Muscle layer of colon (tissue), 2 donors: ENCODE measurements at regions not wholly inside any gene's neighbourhood (a gene's known extent, or its start where the extent isn't known, plus 50 kb on each side); places are given as distances from the start of the nearest gene placed in this dataset.

Experiments
- H3K27ac ChIP-seq: one replicate; pipeline ENCODE4 v1.7.0; 2013; ENCODE audit warnings: low read depth, mild to moderate bottlenecking, low read length, moderate library complexity
- H3K27me3 ChIP-seq, 2 donors: one replicate each; pipeline ENCODE4 v1.7.0; 2013; ENCODE audit warnings: low read length in 2 of 2, mild to moderate bottlenecking in 2 of 2; ENCODE audit not compliant: insufficient read depth in 2 of 2, control insufficient read depth in 1 of 2
- H3K36me3 ChIP-seq: one replicate; pipeline ENCODE4 v1.7.0; 2013; ENCODE audit warnings: mild to moderate bottlenecking, low read length; ENCODE audit not compliant: insufficient read depth
- H3K4me1 ChIP-seq: one replicate; pipeline ENCODE4 v1.7.0; 2013; ENCODE audit warnings: mild to moderate bottlenecking, low read length; ENCODE audit not compliant: insufficient read depth
- H3K4me3 ChIP-seq, 2 donors: one replicate each; pipeline ENCODE4 v1.7.0; 2013; ENCODE audit warnings: low read length in 2 of 2, low read depth in 1 of 2, mild to moderate bottlenecking in 1 of 2, moderate library complexity in 1 of 2
- H3K9ac ChIP-seq: one replicate; pipeline ENCODE4 v1.7.0; 2013; ENCODE audit warnings: low read length
- H3K9me3 ChIP-seq: one replicate; pipeline ENCODE4 v1.7.0; 2013; ENCODE audit warnings: mild to moderate bottlenecking, low read length
- donor health status: abdominal sarcoma.
- donor health status: Adenocarcinoma of cecum.

DNA sequence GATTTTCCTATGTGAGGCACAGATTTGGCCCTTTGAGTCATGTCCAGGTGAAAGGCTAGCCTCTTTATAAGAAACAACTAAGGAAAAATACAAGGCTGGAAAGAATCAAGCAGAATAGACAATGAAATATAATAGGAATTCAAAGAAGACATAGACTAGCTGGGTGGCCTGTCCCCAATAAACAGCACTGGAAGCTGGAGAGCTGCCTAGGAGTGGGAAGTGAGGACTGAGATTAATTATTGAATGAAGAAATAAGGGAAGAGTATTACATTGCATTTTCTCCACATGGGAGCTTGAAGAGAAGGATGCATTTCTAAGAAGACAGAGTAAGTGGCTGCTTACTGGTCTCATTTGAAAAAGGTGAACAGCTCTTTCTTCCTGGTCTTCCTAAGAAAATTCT lies 100.0 kb downstream of the CCDC34 start:
- no peaks in the 10 kb centered on the region for H3K4me1 ChIP-seq
- no peak overlapping the region for H3K9ac ChIP-seq
- H3K27ac ChIP-seq: no peak overlapping the region
- H3K9me3 ChIP-seq: no peaks in the 10 kb centered on the region
- H3K36me3 ChIP-seq: no peaks in the 10 kb centered on the region
- H3K4me3 ChIP-seq: no peak overlapping the region
- H3K27me3 ChIP-seq: no peaks in the 10 kb centered on the region

DNA sequence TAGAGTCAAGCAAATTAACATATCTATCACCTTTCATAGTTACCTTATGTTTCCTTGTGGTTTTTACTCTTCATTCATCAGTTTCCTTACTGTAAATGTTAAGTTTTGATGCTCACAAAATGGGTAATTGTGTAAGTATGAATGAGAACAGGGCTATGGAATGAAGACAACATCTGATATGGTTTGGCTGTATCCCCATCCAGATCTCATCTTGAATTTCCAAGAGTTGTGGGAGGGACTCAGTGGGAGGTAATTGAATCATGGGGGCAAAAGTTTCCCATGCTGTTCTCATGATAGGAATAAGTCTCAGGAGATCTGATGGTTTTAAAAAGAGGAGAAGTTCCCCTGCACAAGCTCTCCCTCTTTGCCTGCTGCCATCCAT lies 107.6 kb downstream of the CCDC34 start:
- H3K36me3 ChIP-seq: no peaks in the 10 kb centered on the region
- no peaks in the 10 kb centered on the region for H3K27me3 ChIP-seq
- H3K4me3 ChIP-seq: no peak overlapping the region
- no peaks in the 10 kb centered on the region for H3K9me3 ChIP-seq
- no peak overlapping the region for H3K9ac ChIP-seq
- no peaks in the 10 kb centered on the region for H3K4me1 ChIP-seq
- H3K27ac ChIP-seq: no peak overlapping the region

DNA sequence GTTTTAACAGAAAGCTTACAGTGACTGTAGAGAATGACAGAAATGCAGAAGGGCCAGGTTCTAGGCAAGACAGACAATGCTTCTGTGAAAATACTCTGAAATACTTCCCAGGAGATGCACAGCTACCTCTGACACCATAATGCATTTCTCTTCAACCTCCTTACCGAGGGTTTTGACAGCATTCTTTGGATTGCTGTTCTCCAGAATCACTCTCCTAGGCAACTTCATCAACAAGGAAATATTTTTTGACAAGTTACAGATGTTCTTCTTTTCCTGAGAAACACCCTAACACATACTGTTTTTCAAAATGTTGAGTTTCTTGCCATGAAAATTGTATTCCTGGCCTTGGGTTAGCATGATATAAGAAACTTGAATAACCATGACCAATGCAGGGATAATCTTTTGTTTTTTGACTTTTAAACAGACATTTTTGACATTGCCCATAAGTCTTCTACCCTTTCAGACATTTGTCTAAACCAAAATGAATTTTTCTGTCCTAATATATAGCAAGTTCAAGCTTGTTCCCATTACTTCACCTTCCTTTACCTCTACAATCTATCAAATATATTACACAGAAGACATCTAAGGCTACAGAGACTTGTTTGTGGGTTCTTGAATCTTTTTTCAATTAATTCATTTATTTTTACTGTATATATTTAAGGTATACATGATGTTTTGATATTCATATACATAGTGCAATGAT lies 108.1 kb downstream of the CCDC34 start:
- Histone ChIP-seq H3K36me3 (no peaks in the 10 kb centered on the region), H3K9me3 (no peaks in the 10 kb centered on the region), H3K4me3 (no peak overlapping the region), H3K27me3 (no peaks in the 10 kb centered on the region), H3K27ac (no peak overlapping the region), H3K9ac (no peak overlapping the region), H3K4me1 (no peaks in the 10 kb centered on the region)

DNA sequence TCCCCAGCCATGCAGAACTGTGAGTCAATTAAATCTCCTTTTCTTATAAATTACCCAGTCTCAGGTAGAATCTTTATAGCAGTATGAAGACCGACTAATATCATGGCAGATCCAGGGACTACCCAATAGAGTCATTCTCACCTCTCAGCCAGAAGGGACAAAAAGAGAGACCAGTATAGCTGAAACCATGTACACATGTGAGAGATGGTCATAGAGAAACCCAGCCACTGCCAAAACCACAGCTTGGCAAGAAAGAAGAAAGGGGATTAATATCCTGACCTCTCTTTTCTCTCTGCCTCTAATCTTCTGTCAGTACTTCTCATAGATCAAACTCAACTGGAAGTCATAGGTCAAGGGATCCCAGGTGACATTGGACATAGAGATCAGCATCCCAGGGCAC lies 109.8 kb downstream of the CCDC34 start:
- Histone ChIP-seq H3K4me3 (no peak overlapping the region), H3K27me3 (no peaks in the 10 kb centered on the region), H3K9ac (no peak overlapping the region), H3K36me3 (no peaks in the 10 kb centered on the region), H3K27ac (no peak overlapping the region), H3K9me3 (no peaks in the 10 kb centered on the region), H3K4me1 (no peaks in the 10 kb centered on the region)

DNA sequence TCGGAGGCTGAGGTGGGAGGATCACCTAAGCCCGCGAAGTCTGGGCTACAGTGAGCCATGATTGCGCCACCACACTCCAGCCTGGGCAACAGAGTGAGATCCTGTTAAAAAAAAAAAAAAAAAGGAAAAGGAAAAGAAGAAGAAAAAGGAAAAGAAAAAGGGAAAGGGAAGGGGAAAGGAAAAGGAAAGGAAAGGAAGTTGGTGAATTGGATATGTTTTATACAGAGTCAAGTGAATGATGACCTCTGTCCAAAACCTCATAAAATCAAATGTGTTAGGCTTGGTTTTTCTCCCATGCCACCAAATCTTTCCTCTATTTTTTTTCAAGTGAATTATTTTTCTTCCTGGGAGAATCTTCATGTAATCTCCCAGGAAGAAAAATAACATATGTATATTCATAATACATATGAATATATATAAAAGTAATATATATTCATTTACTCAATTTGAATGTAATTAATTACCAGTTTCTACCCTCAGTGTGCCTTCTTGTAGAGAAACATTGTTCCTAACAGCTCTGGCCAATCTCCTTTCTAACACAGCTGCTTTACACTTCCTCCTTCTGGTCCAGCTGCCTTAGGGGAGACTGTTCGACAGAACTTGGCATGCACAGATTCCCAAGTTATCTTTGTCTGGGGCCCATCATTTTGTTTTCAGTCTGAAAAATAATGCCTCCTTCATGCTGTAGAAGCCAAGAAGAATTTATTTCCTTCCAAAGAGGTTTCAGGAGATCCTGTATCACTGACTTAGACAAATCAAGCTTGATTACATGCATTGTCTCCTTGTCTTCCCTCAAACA lies 111.9 kb downstream of the CCDC34 start:
- Histone ChIP-seq H3K27ac (no peak overlapping the region), H3K4me3 (no peak overlapping the region), H3K36me3 (no peaks in the 10 kb centered on the region), H3K9me3 (no peaks in the 10 kb centered on the region), H3K9ac (no peak overlapping the region), H3K27me3 (no peaks in the 10 kb centered on the region), H3K4me1 (peaks cover 5% of the 10 kb centered on the region)

DNA sequence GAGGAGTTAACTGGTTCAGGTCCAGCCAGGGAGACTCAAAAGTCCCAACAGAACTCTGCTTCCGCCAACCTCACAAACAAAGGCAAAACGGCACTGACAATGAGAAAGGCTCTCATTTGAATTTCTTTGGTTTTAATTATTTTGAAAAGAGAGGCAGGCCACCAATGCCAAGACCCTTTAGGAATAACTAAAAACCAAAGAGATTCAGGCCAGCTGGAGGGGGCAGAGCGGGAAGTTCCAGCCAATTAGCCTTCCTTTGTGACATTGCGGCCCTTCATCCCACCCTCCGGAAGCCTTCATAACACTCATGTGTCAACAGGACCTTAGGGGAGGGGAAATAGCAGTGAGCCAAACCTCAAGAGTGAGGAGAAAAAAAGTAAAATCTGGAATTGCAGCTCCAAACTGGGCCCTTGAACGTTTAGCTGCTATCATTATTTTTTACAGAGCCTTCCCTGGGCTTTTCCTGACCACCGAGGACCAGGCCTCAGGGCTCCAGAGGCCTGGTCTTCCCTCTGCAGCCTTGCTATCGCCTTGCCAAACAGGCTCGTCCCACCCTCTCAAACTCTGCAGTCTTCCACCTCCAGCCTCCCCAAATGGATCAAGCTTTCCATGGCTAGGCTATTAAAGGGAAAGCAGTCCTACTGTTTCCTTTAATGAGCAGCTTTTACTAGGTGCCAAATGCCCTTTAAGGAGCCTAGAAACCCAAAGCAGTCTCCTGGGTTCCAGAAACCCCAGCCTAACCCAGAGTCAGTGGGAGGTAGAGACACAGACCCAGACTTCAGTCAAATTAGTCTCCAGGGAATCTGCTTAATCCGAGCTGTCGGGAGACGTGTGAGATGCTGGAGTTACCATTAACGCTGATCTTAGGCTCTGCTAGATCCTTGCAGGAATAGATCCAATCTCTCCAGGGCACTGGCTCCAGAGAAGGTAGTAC lies 114.2 kb downstream of the CCDC34 start:
- no peak overlapping the region for H3K27ac ChIP-seq
- H3K9me3 ChIP-seq: no peaks in the 10 kb centered on the region
- peaks cover 5% of the 10 kb centered on the region for H3K4me1 ChIP-seq
- H3K4me3 ChIP-seq: no peak overlapping the region
- H3K27me3 ChIP-seq: no peaks in the 10 kb centered on the region
- no peak overlapping the region for H3K9ac ChIP-seq
- H3K36me3 ChIP-seq: no peaks in the 10 kb centered on the region

DNA sequence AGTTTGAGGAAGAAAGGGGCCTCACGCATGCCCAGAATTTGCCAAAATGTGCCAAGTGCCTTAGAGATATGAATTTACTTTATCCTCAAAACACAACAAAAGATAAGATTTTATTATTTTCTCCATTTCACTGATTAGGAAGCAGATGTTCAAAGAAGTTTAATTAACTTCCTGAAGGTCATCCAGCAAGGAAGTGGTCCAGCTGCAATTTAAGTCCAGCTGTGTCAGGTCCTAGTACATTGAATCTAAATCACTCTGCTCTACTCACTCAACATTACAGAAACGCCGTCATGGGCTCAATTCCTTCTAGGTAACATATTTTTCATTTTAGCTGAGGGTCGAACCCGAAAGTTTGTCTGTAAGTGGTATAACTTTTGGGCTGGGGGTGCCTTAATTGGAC lies 115.4 kb downstream of the CCDC34 start:
- H3K4me3 ChIP-seq: no peak overlapping the region
- H3K27ac ChIP-seq: no peak overlapping the region
- H3K9me3 ChIP-seq: no peaks in the 10 kb centered on the region
- peaks cover 5% of the 10 kb centered on the region for H3K4me1 ChIP-seq
- H3K27me3 ChIP-seq: no peaks in the 10 kb centered on the region
- H3K36me3 ChIP-seq: no peaks in the 10 kb centered on the region
- no peak overlapping the region for H3K9ac ChIP-seq

DNA sequence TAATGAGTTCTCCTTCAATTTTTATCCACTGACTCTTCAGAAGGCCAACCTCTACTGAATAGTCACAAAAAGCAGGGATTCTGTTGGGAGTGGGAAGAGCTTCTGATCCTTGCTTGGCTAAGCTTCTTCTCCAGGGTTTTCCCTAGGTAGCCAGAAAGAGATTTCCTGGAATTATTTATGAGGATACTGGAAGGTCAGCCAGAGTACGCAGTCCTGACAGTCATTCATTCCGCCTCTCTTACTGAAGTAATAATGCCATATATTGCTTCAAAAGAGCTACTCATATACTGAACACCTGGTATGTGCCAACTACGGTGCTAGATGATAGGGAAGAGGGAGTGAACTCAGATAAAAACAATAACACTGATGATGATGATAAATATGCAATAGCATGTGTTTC lies 116.1 kb downstream of the CCDC34 start:
- Histone ChIP-seq H3K9ac (no peak overlapping the region), H3K27me3 (no peaks in the 10 kb centered on the region), H3K4me3 (no peak overlapping the region), H3K9me3 (no peaks in the 10 kb centered on the region), H3K27ac (no peak overlapping the region), H3K36me3 (no peaks in the 10 kb centered on the region), H3K4me1 (peaks cover 5% of the 10 kb centered on the region)

DNA sequence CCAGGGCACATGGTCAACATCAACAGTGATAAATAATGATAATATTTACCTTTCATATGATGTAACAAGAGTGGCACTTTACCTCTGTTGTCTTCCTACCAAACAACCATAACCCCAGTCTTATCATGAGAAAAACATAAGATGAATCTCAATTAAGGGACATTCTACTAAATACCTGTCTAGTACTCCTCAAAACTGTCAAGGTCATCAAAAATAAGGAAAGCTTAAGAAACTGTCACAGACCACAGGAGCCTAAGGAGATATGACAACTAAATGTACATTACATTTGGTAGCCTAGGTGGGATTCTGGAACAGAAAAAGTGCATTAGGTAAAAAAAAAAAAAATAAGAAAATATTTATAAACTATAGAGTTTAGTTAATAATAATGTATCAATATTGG lies 118.1 kb downstream of the CCDC34 start:
- Histone ChIP-seq H3K4me1 (peaks cover 9% of the 10 kb centered on the region), H3K36me3 (no peaks in the 10 kb centered on the region), H3K9me3 (no peaks in the 10 kb centered on the region), H3K4me3 (no peak overlapping the region), H3K9ac (no peak overlapping the region), H3K27ac (no peak overlapping the region), H3K27me3 (no peaks in the 10 kb centered on the region)

DNA sequence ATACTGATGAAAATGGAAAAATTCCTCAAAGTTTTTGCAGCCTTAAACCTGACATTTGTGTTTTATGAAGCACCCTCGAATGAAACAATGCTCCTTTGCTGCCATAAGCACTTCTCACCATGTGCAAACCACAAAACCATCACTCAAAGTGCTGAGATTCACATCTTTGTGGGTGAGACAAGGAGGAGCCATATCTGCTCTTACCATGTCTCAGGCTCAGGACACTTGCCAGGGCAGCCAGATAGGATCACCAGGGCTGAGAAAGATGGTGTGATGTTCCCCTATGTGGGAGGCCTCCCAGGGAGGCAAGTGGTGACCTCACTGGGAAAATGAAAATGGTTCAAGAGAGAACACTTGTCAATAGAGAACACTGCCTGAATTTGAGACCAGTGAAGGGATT lies 120.4 kb downstream of the CCDC34 start:
- Histone ChIP-seq H3K9me3 (no peaks in the 10 kb centered on the region), H3K4me3 (no peak overlapping the region), H3K4me1 (peaks cover 28% of the 10 kb centered on the region), H3K9ac (no peak overlapping the region), H3K27ac (no peak overlapping the region), H3K36me3 (no peaks in the 10 kb centered on the region), H3K27me3 (no peaks in the 10 kb centered on the region)

DNA sequence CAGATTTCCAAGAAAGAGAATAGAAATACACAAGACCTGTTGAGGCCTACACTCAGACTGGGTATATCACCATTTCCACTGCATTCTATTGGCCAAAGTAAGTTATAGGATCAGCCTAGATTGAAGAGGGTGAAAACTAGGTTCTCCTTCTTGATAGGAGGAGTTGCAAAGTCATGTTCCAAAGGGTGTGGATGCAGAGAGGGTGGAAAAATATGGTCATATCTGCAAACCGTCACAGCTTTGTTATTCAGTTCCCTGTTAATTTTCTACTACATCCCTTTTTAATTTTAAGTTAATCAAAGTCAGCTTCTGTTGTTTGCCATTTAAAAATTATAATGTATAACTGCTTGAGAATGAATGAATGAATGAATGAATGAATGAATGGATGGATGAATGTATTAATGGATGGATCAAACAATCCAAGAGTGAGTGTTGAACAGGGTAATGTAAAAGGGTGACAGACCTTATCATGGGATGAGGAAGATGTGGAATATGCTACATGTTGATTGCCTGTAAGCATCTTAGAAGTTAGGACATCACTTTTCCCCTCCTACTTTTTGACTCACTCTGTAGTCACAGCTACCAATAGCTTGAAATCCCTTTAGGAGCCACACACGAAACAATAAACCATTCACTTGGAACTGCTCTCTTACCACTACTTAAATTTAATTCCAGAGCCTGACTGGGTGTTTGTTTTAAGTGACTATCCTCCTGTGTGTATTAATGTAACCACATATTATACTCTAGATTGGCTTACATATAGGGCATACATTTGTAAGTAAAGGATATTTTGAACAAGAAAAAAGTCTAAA lies 121.5 kb downstream of the CCDC34 start:
- no peaks in the 10 kb centered on the region for H3K9me3 ChIP-seq
- H3K27me3 ChIP-seq: no peaks in the 10 kb centered on the region
- H3K4me3 ChIP-seq: no peak overlapping the region
- H3K9ac ChIP-seq: no peak overlapping the region
- no peaks in the 10 kb centered on the region for H3K36me3 ChIP-seq
- no peak overlapping the region for H3K27ac ChIP-seq
- peaks cover 33% of the 10 kb centered on the region for H3K4me1 ChIP-seq
